ENCODE measurements at regions not wholly inside any gene's neighbourhood (a gene's known extent, or its start where the extent isn't known, plus 50 kb on each side); places are given as distances from the start of the nearest gene placed in this dataset.
A peak's percentile ranks its signal among the peaks of the same experiment; 100 is the strongest.

- H4K20me1 ChIP-seq (ENCODE audit: insufficient read depth, low read length), result no peaks in the 10 kb centered on the region
- intact Hi-C loops (cut with micrococcal nuclease), result no loop called here
- no peak for DNase-seq
- Mint-ChIP-seq H3K36me3 (no peaks in the 10 kb centered on the region), H3K27ac (peak overlapping the region in 1 of 7 donors; percentile 7), H3K9me3 (peaks cover 0 to 25% (median 8%) of the 10 kb centered on the region in 7 donors), H3K4me1 (no peaks in the 10 kb centered on the region), H3K4me3 (no peak overlapping the region), H3K27me3 (ENCODE audit: low read depth in 3 of 3) (no peaks in the 10 kb centered on the region)
- peaks cover 0 to 5% of the 10 kb centered on the region in 2 donors for H3K9me3 ChIP-seq (replicated peaks in 1 of 2; ENCODE audit: control insufficient read depth in 1 of 2, insufficient read depth in 1 of 2, low read length in 2 of 2)
- no peak overlapping the region for H2AFZ ChIP-seq (ENCODE audit: insufficient read depth, low read depth, low read length, poor library complexity, severe bottlenecking)
- no peaks in the 10 kb centered on the region for H3K4me1 ChIP-seq (ENCODE audit: control insufficient read depth in 1 of 2, insufficient read depth in 2 of 2, low read length in 2 of 2)
- H3K27me3 ChIP-seq (ENCODE audit: control insufficient read depth in 2 of 2, insufficient read depth in 2 of 2, low read length in 2 of 2), result no peaks in the 10 kb centered on the region
- no peaks in the 10 kb centered on the region for H3K79me2 ChIP-seq (ENCODE audit: insufficient read depth, low read length)
- TF ChIP-seq CTCF (IDR thresholded peaks at IDR 0.05), result no peak
- H3K36me3 ChIP-seq (replicated peaks in 1 of 2; ENCODE audit: control insufficient read depth in 1 of 2, insufficient read depth in 2 of 2, low read length in 2 of 2), result no peaks in the 10 kb centered on the region
- H3K4me3 ChIP-seq (replicated peaks in 1 of 3; ENCODE audit: low read depth in 2 of 3, low read length in 3 of 3), result no peak overlapping the region
- no peak overlapping the region for H3K9ac ChIP-seq (ENCODE audit: insufficient read depth, low read length, poor library complexity, severe bottlenecking)
- WGBS (ENCODE audit: insufficient coverage), result 80% methylated on average over 1 of the region's 1 CpG
- H3K27ac ChIP-seq (ENCODE audit: low read depth in 1 of 2, low read length in 2 of 2), result no peak overlapping the region
- no peak overlapping the region for H3K4me2 ChIP-seq (replicated peaks; ENCODE audit: extremely low read depth, low read length, poor library complexity, severe bottlenecking)
These were observed 206.6 kb upstream of the PPP2R3A start for GRCh38 chr3:135758961-135759360.

- Histone ChIP-seq H3K9me3 (replicated peaks in 1 of 2; ENCODE audit: control insufficient read depth in 1 of 2, insufficient read depth in 1 of 2, low read length in 2 of 2) (peaks cover 0 to 5% of the 10 kb centered on the region in 2 donors), H3K9ac (ENCODE audit: insufficient read depth, low read length, poor library complexity, severe bottlenecking) (no peak overlapping the region), H4K20me1 (ENCODE audit: insufficient read depth, low read length) (no peaks in the 10 kb centered on the region), H3K79me2 (ENCODE audit: insufficient read depth, low read length) (no peaks in the 10 kb centered on the region), H3K36me3 (replicated peaks in 1 of 2; ENCODE audit: control insufficient read depth in 1 of 2, insufficient read depth in 2 of 2, low read length in 2 of 2) (no peaks in the 10 kb centered on the region), H2AFZ (ENCODE audit: insufficient read depth, low read depth, low read length, poor library complexity, severe bottlenecking) (no peak overlapping the region), H3K27ac (ENCODE audit: low read depth in 1 of 2, low read length in 2 of 2) (no peak overlapping the region), H3K27me3 (ENCODE audit: control insufficient read depth in 2 of 2, insufficient read depth in 2 of 2, low read length in 2 of 2) (no peaks in the 10 kb centered on the region), H3K4me2 (replicated peaks; ENCODE audit: extremely low read depth, low read length, poor library complexity, severe bottlenecking) (no peak overlapping the region), H3K4me3 (replicated peaks in 1 of 3; ENCODE audit: low read depth in 2 of 3, low read length in 3 of 3) (no peak overlapping the region), H3K4me1 (ENCODE audit: control insufficient read depth in 1 of 2, insufficient read depth in 2 of 2, low read length in 2 of 2) (no peaks in the 10 kb centered on the region)
- Mint-ChIP-seq H3K9me3 (peaks cover 0 to 25% (median 8%) of the 10 kb centered on the region in 7 donors), H3K4me3 (no peak overlapping the region), H3K27ac (no peak overlapping the region), H3K4me1 (no peaks in the 10 kb centered on the region), H3K27me3 (ENCODE audit: low read depth in 3 of 3) (no peaks in the 10 kb centered on the region), H3K36me3 (no peaks in the 10 kb centered on the region)
- TF ChIP-seq CTCF (IDR thresholded peaks at IDR 0.05), result no peak
- intact Hi-C loops (cut with micrococcal nuclease), result no loop called here
- DNase-seq, result no peak
- 94% methylated on average over 2 of the region's 3 CpGs for WGBS (ENCODE audit: insufficient coverage)
These were observed 205.9 kb upstream of the PPP2R3A start for GRCh38 chr3:135759651-135760050.
